ENCODE measurements at regions not wholly inside any gene's neighbourhood (a gene's known extent, or its start where the extent isn't known, plus 50 kb on each side); places are given as distances from the start of the nearest gene placed in this dataset.

GRCh38 chr2:43171789-43172188 lies 54.6 kb downstream of the ZFP36L2 start:
- DNase-seq, result no peak

DNA sequence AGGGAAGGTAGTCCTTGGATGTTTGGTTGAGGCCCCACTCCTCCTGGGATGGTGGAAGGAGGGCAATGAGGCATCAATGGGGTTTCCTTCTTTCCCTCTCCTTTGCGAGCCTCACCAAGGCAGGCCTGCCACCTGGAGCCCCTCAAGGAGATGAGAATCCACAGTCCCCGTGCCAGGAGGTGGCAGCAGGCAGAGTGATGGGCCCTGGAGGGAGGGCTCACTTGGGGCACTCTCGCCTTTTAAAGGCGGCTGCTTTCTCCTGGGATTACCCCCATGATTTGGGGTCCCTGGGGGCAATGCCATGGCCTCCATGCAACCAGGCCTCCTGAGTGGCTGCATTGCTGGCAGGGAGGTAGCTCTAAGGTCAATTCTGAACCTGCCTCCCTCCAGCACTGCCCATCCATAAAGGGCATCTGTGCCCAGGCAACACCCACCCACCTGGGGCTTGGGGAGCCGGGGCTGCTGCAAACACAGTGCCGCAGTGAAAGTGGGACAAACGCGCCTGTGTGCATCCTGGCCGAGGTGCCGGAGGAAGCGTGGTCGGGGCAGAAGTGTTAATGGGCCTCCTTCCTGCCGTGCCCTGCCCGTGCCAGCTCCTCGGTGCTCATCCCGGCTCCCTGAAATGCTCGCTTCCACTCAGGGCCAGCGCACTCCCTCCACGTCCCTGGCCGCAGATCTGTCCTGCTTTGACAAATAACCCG lies 55.9 kb downstream of the ZFP36L2 start:
- DNase-seq, result peak; percentile 46

- peak; percentile 78 for DNase-seq
Measured at GRCh38 chr2:43169987-43170386, 56.4 kb downstream of the ZFP36L2 start.

DNA sequence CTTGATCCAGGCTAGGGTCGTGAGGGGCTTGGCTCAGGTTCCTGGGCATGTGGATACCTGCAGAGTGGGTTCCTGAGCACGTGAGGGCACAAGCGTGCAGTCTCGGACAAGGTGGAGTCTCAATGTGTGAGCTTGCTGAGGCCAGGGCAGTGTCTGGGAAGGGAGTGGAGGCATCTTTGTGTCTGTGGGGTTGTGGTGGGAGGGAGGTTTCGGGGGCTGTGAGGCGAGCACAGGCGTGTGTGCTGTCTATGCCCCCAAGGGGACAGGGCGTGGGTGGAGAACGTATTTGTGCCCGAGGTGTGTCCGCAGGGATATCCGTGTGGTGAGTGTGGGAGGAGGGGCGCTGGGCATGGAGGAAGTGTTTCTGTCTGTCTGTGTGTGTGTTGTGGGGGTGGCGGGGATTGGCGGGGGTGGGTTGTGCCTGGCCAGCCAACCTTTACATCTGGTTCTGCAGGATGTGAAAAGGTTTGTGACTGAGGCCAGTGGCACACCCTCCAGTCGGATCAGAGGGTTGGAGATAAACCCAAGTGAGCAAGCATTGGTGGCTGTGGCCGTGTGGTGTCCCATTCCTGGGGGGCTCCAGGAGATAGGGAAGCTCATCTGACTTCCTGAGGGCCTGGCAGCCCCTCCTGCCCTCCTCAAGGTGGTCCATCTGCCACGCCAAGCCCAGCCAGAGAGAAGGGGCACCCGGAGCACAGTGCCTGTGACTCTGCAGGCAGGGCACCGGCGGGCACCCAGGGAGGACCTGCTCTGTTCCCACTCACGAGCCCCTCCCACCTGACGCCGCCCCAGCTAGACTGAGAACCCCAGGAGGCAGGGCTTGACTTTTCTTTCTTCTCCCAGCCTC lies 57.1 kb downstream of the ZFP36L2 start:
- peak; percentile 44 for DNase-seq

DNA sequence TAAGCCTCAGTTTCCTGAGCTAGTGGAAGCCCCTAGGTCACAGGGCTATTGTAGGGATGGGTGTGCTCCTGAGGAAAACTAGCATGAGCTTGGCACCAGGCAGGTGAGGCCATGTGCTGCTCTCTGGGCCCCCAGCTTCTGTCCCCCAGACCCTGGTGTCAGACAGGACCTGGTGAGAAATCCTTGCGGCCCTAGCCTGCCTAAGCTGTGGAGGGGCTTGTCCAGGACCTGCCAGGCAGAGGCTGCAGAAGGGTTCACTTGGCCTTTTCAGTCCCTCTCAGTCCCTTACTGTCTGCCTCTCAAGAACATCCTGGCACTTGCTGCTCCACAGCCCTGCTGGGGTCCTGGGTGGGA lies 58.4 kb downstream of the ZFP36L2 start:
- no peak for DNase-seq

DNA sequence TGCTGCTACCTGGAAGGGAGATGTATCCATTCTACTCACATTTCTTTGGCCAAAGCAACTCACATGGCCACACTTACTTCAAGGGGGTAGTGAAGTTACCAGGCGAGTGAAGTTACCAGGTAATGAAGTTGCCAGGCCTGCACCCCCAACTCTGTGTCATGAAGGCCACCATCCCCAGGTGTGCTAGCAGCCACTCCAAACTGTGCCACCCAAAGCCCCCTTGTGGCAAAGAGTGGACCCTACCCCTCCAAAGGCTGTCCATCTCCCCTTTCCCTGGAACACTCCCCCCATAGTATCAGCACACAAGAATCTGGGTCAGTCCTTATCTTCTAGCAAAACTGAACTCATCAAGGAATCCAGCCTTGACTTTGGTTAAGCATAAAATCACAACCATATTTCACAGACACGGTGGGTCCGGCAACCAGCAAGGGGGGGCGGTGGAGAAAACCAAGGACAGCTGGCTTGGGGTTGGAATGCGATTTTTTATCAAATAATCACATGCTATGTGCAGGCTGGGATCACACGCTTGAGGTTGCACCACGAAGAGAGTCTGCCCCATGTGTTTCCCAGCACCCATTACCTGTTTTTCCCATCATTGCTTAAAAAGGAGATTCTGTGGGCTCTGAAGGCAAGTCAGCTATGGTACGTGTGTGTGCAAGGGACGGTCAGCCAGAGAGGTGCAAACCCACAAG lies 60.9 kb downstream of the ZFP36L2 start:
- no peak for DNase-seq

- DNase-seq, result no peak
Measured at GRCh38 chr2:43164686-43165085, 61.7 kb downstream of the ZFP36L2 start.

DNA sequence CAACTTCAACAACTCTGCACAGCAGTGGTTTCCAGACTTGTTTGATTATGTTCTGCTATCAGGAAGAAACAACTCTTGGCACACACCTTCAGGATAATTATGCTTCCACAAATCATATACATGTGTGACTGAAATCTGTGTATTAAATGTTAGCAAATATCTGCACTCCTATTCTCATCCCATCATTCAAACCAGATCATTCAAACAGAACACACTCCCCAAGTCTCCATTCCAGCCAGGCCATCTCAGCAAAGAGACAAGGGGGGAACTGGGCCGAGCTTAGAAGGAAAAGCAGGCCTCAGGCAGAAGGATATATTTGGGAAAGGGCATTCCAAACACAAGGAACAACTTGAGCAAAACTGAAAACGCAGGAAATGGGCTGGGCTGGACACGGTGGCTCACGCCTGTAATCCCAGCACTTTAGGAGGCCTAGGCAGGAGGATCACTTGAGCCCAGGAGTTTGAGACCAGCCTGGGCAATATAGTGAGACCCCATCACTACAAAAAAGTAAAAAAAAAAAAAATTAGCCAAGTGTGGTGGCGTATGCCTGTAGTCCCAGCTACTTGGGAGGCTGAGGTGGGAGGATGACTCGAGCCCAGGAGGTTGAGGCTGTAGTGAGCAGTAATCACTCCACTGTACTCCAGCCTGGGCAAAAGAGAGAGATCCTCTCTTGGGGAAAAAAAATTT lies 62.7 kb downstream of the ZFP36L2 start:
- DNase-seq, result no peak

DNA sequence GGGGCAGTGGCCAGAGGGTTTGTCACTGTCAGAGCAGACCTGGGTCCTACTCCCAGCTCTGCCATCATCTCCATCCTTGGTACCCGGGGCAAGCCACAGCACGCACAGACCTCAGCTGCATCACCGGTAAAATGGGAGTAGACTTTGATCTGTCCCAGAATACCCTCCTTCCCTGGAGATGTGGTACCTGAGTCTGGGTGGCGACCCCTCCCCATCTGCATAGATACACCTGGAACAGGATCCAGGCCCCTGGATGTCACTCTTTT lies 64.0 kb downstream of the ZFP36L2 start:
- no peak for DNase-seq

DNA sequence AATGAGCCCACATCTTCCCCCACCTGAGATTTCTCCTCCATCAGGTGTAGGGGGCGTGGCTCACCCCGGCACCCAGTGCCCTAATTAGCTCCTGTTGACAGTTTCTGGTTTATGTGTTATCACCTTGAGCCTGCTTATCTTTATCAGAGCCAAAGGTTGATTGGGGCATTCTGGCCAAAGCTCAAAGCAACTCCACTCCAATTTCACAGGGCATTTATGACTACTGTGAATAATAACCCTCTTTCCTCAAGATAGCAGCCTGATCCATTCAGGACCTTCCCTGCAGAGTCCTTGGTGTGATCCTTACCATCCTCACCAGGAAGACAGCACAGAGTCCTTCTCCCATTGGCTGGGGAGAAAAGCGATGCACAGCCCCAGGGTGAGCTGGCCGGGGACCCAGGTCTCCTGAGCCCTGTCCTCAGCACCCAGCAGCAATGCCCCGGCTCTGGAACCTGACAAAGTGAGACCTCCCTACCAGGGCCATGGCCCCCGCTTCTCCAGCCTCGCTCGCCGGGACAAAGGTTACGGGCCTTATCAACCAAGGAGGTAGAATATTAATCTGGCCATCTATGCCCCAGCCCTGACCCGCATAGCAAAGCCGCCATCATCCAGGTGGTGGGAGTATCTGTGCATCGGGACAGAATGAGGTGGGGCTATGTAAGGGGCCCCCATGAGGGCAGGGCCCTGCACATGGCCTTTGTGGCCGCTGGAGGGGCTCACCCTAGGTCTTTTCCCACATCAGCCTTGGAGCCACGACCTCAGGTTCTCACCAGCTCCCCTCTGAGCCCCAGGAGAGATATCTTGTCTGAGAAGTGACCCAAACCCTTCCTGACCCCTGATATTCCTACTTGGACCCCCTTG lies 64.5 kb downstream of the ZFP36L2 start:
- DNase-seq, result no peak

DNA sequence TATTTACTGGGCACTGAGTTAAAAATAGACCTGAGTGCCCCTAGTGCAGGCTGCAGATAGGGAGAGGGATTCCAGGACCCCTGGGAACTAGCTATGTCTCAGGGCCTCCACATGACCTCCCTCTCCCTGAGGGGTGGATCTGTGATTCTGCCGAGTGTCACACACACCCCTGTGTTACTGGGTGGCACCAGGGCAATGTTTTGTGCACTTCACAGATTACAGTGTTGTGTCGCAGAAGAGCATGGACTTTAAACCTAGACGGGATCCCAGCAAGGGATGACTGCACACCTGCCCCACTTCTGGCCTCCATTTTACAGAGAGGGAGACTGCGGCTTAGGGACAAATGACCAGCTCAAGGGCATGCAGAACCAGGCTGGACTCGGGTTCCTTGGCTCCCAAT lies 65.6 kb downstream of the ZFP36L2 start:
- no peak for DNase-seq

GRCh38 chr2:43159797-43160196 lies 66.6 kb downstream of the ZFP36L2 start:
- DNase-seq, result no peak

GRCh38 chr2:43158259-43158880 lies 68.0 kb downstream of the ZFP36L2 start:
- peak; percentile 69 for DNase-seq

DNA sequence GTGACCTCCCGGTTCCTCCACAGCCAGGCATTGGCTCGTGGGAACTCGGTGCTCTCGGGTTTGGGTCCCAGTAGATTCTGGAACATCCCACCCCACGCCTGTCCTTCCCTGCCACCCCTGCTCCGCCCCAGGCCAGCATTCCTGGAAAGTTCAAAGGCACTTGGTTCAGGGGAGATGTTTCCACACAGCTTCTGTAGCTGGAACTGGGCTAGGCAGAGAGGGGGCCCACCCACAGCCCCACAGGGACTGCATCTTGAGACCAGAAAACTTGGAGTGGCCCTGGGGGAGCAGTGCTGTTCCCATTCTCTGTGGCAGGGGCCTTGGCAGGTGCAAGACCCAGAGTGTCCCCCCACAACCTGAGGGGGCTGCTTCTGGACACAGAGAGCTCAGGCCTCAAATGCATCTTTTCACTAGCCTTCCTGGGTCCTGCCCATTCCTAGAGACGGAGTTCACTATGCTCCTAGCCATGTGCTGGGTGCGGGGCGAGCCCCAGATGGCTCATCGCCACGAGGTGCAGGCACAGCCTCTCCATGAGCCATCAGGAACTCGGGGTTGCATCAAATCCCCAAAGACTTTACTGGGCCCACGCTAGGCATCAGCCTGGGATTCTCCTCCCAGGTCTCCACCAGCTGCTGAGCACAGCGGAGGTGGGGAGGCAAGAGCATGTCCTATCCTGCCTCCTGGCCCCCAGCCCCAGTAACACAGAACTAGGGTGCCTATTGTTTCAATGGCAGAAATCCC lies 68.7 kb downstream of the ZFP36L2 start:
- DNase-seq, result no peak

DNA sequence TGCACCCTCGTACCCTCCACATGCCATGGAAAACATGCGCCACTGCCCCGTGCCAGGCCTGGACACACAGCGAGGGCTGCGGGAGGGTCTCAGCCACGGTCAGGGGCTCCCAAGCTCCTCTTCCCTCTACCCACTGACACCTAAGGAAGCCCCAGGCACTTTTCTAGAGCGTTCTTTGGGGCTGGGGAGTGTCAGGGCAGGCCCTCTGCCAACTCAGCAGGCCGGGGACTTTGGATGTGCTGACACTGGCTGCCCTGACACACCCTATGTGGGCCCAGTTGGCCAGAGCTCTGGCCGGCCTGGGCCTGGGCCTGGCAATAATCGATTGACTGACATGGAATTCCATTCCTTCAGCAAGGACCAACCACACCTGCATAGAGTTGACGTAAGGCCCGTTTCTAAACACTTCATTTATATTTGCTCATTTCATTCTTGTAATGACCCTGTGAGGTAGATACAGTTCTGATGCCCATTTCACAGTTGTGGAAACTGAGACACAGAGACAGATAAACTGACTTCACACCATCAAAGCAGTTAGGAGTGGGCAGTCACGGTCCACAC lies 70.5 kb downstream of the ZFP36L2 start:
- DNase-seq, result no peak

DNA sequence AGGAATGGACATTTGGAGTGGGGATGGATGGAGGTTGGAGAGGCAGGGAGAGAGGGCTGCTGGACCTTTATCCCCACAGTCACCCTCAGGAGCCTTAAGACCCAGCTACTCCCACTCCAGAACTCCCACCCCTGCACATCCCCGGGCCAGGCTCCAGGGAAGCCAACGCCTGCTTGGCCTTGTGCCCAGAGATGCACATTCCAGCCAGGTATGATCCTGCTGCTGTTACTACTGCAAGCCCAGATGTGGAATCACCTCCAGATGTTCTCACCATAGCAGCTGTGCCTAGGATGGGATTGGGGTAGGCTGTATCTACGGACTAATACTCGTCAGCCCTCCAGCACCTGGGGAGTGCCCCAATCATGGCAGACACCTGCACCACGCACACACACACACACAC lies 71.7 kb downstream of the ZFP36L2 start:
- DNase-seq, result no peak

DNA sequence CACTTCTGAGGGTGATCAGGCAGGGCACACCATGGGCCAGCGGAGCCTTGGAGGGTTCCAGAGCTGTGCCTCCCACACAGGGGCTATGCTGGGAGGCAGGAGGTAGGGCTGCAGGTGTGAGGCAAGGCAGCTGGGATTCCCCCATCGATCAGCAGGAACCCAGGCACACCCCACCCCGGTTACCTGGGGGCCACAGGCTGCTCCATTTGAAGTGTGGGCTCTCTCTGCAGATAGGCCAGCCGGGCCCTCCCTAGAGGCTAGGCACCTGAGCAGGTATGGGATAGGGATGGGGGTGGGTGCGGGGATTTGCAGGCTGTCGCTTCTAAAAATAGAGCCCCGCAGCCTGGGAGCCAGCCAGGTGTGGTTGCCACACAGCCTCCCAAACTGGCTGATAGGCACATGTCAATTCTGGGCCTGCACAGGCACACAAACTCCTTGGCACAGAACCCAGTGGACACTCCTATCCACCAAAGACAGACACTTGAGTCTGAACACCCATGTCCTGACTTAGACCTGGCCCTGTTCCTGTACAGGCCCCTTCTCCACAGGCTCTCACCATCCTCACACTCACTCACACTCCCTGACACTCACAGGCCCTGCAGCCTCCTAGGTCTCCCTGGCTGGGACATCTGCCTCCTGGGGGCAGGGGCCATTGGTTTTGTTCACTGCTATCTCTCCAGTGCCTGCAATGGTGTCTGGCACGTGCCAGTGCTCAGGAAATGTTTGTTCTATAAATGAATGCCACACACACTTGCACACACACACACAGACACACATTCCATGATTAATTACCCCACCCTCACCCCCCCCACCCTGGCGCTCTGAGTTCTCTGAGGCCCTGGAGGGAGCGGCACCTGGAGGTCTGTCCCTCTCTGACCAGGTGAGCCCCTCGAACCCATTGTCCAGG lies 73.4 kb downstream of the ZFP36L2 start:
- DNase-seq, result no peak

- no peak for DNase-seq
Measured at GRCh38 chr2:43152186-43152585, 74.2 kb downstream of the ZFP36L2 start.

GRCh38 chr2:43149482-43150107 lies 76.8 kb downstream of the ZFP36L2 start:
- DNase-seq, result peak; percentile 80

Measured in stimulated activated CD4-positive, alpha-beta T cell treated with anti-CD3 and anti-CD28 coated beads, Interleukin-15, amount 100 ng/mL, for 24 hours (primary cell).